ENCODE measurements at regions not wholly inside any gene's neighbourhood (a gene's known extent, or its start where the extent isn't known, plus 50 kb on each side); places are given as distances from the start of the nearest gene placed in this dataset.

GRCh38 chr11:69921128-69922014 is 102.2 kb upstream of the FGF3 start:
- no peak for TF ChIP-seq CTCF (IDR thresholded peaks at IDR 0.05; ENCODE audit: control extremely low read depth in 1 of 3, insufficient read depth in 1 of 3, low read depth in 1 of 3, low read length in 3 of 3)
- no peak for TF ChIP-seq TEAD4 (IDR thresholded peaks at IDR 0.05; ENCODE audit: low read depth, low read length)
- TF ChIP-seq POLR2AphosphoS5 (IDR thresholded peaks at IDR 0.05; ENCODE audit: low read depth, low read length): no peak
- TF ChIP-seq GABPA (IDR thresholded peaks at IDR 0.05; ENCODE audit: borderline replicate concordance, insufficient read depth, low read length): no peak
